MG63 (cell line): ENCODE measurements at regions not wholly inside any gene's neighbourhood (a gene's known extent, or its start where the extent isn't known, plus 50 kb on each side); places are given as distances from the start of the nearest gene placed in this dataset.

Experiments used
- DNase-seq: peaks from one replicate; pipeline ENCODE4 v3.0.0-alpha.2; 2020
- H3K27me3 ChIP-seq: fragments of 250-450 bp; sonication (Bioruptor Pico); 2 replicates; pipeline ENCODE4 v1.5.1; 2020; ENCODE audit warnings: mild to moderate bottlenecking, moderate library complexity
- H3K36me3 ChIP-seq: fragments of 250-450 bp; sonication (Bioruptor Pico); 2 replicates; pipeline ENCODE4 v1.5.1; 2020; ENCODE audit warnings: mild to moderate bottlenecking, moderate library complexity
- H3K4me3 ChIP-seq: fragments of 250-450 bp; sonication (Bioruptor Pico); 2 replicates; pipeline ENCODE4 v1.5.1; 2020; ENCODE audit warnings: mild to moderate bottlenecking, moderate library complexity
- H3K9me3 ChIP-seq: fragments of 250-450 bp; sonication (Bioruptor Pico); 2 replicates; pipeline ENCODE4 v1.5.1; 2020; ENCODE audit warnings: mild to moderate bottlenecking, moderate library complexity

DNA sequence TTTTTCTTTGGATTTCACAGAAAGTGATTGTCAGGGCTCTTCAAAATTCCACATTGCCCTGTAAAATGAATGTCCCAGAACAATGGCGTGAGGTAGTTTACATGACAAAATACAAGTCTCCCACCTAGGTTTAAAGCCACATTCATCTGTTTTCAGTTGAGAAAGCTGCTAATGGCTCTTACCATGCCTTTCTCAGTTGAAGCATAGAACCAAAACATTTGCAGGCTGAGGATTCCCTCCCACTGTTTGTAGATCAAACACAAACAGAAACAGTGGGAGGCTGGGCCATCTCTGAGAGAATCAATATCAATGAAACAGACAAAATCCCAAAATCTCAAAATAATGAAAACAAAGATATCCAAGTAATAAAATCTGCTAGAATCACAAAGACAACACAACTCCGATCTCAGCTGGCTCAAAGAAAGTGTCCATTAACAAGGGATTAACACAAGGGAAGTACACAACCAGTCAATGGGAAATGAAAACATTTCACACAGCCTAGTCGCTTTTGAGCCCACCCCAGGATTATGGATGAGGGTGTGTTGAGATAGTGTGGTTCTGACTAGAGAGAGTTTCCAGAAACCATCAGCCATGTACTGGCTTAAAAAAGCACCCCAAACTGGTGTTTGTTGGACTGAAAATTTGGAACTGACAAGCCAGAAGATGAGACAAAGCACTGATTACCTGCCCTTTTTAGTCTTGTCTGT lies 54.5 kb upstream of the TMEM260 start:
- Histone ChIP-seq H3K36me3 (no peaks in the 10 kb centered on the region), H3K9me3 (no peaks in the 10 kb centered on the region), H3K27me3 (no peaks in the 10 kb centered on the region), H3K4me3 (no peak overlapping the region)
- DNase-seq, result no peak

DNA sequence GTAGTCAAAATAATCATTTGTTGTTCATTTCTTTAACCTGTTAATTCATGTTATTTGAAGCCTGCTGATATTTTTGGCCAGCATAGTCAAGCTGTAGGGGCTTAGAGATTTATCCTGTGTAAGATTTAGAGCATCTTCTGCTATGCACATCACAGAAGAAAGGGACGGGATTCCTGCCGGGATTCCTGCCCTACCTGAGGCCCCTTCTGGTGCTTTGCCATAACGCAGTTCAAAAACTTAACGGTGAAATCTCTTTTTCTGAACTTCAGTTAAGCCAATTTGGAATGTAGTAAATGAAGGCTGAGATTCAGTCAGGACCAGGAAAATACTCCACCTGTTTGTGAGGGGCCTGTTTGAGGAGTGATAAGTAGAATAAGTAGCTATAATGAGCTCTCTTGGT lies 50.7 kb upstream of the TMEM260 start:
- DNase-seq, result no peak
- no peaks in the 10 kb centered on the region for H3K27me3 ChIP-seq
- no peaks in the 10 kb centered on the region for H3K36me3 ChIP-seq
- no peaks in the 10 kb centered on the region for H3K9me3 ChIP-seq
- H3K4me3 ChIP-seq, result no peak overlapping the region
